Stimulated activated CD4-positive, alpha-beta T cell treated with anti-CD3 and anti-CD28 coated beads, TNF-alpha, amount 100 ng/mL, for 48 hours (primary cell): ENCODE measurements at regions not wholly inside any gene's neighbourhood (a gene's known extent, or its start where the extent isn't known, plus 50 kb on each side); places are given as distances from the start of the nearest gene placed in this dataset.

Experiments used
- DNase-seq, 3 donors: peaks; one replicate each; pipeline ENCODE4 v3.0.0-alpha.2; 2020; ENCODE audit warnings: low read depth in 3 of 3

DNA sequence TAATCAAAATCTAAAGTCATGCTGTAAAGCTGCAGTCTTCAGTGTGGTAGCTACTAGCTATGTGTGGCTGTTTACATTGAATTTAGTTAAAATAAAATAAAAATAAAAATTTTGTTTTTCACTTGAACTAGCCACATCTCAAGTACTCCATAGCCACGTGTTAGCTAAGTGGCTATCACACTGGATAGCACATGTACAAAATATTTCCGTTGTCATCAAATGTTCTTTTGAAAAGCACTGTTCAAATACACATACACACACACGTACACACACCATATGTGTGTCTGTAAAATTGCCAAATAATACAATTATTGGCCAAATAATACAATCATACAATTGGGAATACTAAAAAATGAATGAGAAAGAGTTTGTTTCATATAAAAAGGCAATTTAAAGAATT lies 778.2 kb upstream of the FLRT2 start:
- no peak for DNase-seq

GRCh38 chr14:84760489-84761126 lies 769.3 kb upstream of the FLRT2 start:
- no peak for DNase-seq

DNA sequence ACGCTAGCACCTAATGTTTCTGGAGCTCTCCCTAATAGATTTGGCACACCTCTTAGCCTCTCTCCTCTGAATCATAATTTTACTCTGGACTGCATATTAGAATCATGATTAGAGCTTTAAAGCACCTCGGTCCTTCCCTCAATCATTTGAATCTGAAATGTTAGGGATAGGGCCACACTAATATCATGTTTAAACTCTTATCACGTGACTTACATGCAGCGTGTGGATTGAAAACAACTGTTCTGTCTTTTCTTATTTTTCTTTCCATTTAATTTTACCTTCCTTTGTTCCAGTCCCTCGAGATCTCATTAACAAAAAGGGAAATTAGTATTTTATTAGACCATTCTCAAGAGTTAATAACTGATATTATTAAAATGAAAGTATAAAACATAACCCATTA lies 762.5 kb upstream of the FLRT2 start:
- no peak for DNase-seq

- no peak for DNase-seq
Measured at GRCh38 chr14:84770030-84770429, 759.9 kb upstream of the FLRT2 start.

GRCh38 chr14:84777356-84777755 lies 752.6 kb upstream of the FLRT2 start:
- no peak for DNase-seq

GRCh38 chr14:84782902-84783301 lies 747.0 kb upstream of the FLRT2 start:
- DNase-seq: no peak

- no peak for DNase-seq
Measured at GRCh38 chr14:84783511-84783910, 746.4 kb upstream of the FLRT2 start.

DNA sequence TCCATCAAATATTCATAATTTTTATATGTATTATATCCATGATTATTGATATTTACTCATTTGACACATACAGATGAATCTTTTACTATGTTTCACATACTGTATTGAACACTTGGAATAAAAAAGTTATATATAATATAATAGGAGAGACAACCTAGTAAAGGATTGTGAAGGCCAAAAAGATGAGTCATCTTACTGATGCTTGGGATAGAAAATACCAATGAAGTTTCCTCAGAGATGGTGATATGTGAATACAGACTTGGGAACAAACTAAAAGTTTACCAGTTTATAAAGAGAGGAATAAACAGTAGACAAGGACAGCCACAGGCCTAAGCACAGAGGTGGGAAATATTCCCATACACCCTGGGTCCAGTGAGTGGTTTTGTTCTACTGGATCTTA lies 743.9 kb upstream of the FLRT2 start:
- DNase-seq: no peak

DNA sequence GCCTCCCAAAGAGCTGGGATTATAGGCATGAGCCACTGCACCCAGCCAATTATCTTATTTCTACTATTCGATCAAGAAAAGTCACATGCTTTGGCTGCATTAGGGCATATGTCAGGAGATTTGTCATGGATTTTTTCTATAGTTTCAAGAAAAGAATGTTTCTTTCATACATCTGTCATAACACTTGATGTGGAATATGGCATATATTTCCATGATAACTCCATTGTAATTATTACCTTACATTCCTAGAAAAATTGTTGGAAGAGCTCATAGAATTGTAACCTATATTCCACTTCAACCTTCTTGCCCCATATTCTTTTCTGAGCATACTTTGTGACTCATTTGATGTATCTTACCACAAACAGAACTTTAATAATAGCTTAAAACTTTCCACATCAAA lies 740.9 kb upstream of the FLRT2 start:
- no peak for DNase-seq

- DNase-seq: no peak
Measured at GRCh38 chr14:84792722-84793410, 737.1 kb upstream of the FLRT2 start.

GRCh38 chr14:84797326-84797725 lies 732.6 kb upstream of the FLRT2 start:
- DNase-seq: no peak

- DNase-seq: no peak
Measured at GRCh38 chr14:84804468-84804867, 725.5 kb upstream of the FLRT2 start.

GRCh38 chr14:84804895-84805294 lies 725.0 kb upstream of the FLRT2 start:
- no peak for DNase-seq

DNA sequence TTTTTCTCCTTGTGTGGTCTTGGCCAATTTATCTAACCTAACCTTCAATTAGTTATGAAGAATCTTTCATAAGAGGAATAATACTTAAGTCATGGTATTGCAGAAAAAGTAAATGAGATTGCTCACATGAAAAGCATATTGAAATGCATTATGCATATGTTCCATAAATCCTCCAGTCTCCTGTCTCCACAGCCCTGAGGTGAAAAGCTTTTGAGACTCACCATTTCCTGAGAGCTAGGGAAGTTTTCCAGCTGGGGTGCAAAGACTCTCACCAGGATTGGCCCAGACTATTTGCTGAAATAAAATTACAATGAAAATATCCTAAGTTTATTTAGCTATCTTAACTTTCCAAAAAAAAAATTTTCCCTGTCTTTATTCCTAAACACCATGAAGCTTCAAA lies 723.8 kb upstream of the FLRT2 start:
- no peak for DNase-seq

DNA sequence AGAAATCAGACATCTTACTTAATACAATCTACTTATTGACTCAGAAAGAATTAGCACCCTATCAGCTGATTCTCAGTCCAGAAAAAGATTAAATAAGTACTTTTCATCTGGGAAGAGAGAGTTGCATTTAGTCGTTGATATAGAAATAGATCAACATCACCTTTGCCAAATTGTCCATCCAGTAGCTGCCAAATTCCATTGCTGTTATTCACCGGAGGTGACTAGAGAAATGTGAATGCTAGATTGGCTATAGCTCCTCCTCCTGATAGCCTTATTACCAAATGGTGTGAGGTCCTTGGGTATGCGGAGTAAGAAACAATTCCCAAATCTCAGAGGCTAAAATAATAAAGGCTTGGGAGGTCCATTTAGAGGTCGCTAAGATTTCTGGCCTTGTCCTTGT lies 723.3 kb upstream of the FLRT2 start:
- DNase-seq: no peak

GRCh38 chr14:84807673-84808072 lies 722.3 kb upstream of the FLRT2 start:
- DNase-seq: no peak

GRCh38 chr14:84809158-84809557 lies 720.8 kb upstream of the FLRT2 start:
- no peak for DNase-seq

DNA sequence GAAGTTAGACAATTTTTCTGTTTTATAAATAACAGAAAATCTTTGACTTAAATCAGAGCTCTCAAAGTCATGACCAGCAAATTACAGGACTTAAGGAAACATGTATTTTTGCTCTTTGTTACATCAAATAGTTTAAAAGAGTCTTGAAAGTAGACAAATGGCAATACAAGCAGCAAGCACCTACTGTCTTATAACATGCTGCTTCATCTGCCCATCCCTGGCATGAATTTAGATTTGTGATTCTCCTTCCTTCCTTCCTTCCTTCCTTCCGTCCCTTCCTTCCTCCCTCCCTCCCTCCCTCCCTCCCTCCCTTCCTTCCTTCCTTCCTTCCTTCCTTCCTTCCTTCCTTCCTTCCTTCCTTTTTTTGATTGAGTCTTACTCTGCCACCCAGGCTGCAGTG lies 715.6 kb upstream of the FLRT2 start:
- no peak for DNase-seq

DNA sequence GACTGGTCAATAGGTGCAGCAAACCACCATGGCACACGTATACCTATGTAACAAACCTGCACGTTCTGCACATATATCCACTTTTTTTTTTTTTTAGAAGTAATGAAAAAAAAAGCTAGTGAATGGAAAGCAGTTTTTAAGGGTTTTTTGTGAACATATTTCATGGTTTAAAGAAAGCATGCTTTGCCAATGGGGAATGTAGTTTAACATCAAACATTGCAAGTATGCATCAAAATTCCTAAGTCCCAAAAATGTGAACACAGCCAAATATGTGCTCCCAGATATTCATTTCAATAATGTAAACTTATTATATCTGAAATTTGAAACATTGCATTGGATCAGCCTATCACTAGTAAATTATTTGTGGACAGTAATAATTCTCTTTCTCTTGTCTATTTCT lies 710.4 kb upstream of the FLRT2 start:
- no peak for DNase-seq

GRCh38 chr14:84825481-84826251 lies 704.3 kb upstream of the FLRT2 start:
- DNase-seq: no peak

- no peak for DNase-seq
Measured at GRCh38 chr14:84826294-84826693, 703.6 kb upstream of the FLRT2 start.

DNA sequence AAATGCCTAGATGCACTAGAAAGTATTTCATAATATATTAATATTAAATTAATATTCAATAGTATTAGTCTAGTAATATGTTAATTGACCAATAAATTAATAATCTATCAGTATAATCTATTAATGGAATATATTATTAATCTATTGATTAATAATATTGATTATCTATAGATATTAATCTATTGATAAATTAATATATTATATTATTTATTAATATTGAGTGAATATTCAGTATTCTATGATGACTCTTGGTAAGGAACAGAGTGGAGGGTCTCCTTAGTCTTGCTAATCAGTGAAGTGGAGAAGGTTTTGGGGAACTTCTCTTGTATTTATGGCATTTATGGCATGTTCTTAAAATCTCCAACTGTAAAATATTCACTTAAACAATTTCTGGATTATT lies 679.3 kb upstream of the FLRT2 start:
- no peak for DNase-seq
